GM23338 (cell line): ENCODE measurements at regions not wholly inside any gene's neighbourhood (a gene's known extent, or its start where the extent isn't known, plus 50 kb on each side); places are given as distances from the start of the nearest gene placed in this dataset.

Source experiments
- ETS1 ChIP-seq: IDR thresholded peaks from 2 replicates; pipeline ENCODE4 v1.6.1; 2016; ENCODE audit warnings: antibody characterized with exemption
- EZH2 ChIP-seq: fragments of 200-600 bp; sonication (generic); IDR thresholded peaks from one replicate; pipeline ENCODE4 v1.8.0; 2017; ENCODE audit warnings: antibody characterized with exemption, mild to moderate bottlenecking, low read depth; ENCODE audit not compliant: unreplicated experiment
- EZH2phosphoT487 ChIP-seq: fragments of 200-600 bp; sonication (generic); IDR thresholded peaks from one replicate; pipeline ENCODE4 v1.8.1; 2018; ENCODE audit warnings: antibody characterized with exemption; ENCODE audit not compliant: unreplicated experiment
- JUNB ChIP-seq: IDR thresholded peaks from one replicate; pipeline ENCODE4 v1.6.1; 2016; ENCODE audit warnings: antibody characterized with exemption; ENCODE audit not compliant: unreplicated experiment
- POLR2AphosphoS5 ChIP-seq: IDR thresholded peaks from 2 replicates; pipeline ENCODE4 v1.6.1; 2016; ENCODE audit warnings: antibody characterized with exemption, low read depth
- ZNF331 ChIP-seq: fragments of 250-450 bp; sonication (Bioruptor Pico); IDR thresholded peaks from 2 replicates; pipeline ENCODE4 v1.5.0; 2020; ENCODE audit warnings: low read depth, mild to moderate bottlenecking, moderate library complexity
- TF ChIP-seq, protein P1 (sequence below), 2 experiments: fragments of 200-600 bp in 1 of 2; sonication (generic) in 1 of 2; conservative IDR thresholded peaks; 2 replicates each; pipeline versions ENCODE4 v1.5.1 to v1.6.1; 2016 to 2017; ENCODE audit warnings: antibody characterized with exemption in 2 of 2, low read depth in 2 of 2, mild to moderate bottlenecking in 2 of 2, moderate library complexity in 1 of 2
- TF ChIP-seq, protein P2 (sequence below): IDR thresholded peaks from one replicate; pipeline ENCODE4 v1.6.1; 2018; ENCODE audit warnings: antibody characterized with exemption; ENCODE audit not compliant: unreplicated experiment

DNA sequence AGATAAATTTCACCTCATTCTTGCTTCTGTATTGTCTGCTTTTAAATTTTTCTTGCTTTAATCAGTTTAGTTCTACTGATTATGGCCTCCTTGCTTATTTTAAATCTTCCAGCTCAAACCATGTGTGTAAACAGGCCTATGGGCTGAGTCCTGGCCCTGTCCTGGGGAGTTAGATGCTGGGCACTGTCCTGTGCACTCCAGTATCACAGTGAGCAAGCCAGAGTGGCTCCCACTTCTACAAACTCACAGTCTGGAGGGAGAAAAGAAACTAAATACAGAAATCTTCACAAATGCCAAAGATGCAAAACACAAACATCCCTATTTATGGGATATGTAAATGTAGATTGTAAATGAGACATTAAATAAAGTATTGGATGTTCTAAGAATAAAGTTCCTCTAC is 101.1 kb upstream of the POGK start:
- TF ChIP-seq, protein P1, sequence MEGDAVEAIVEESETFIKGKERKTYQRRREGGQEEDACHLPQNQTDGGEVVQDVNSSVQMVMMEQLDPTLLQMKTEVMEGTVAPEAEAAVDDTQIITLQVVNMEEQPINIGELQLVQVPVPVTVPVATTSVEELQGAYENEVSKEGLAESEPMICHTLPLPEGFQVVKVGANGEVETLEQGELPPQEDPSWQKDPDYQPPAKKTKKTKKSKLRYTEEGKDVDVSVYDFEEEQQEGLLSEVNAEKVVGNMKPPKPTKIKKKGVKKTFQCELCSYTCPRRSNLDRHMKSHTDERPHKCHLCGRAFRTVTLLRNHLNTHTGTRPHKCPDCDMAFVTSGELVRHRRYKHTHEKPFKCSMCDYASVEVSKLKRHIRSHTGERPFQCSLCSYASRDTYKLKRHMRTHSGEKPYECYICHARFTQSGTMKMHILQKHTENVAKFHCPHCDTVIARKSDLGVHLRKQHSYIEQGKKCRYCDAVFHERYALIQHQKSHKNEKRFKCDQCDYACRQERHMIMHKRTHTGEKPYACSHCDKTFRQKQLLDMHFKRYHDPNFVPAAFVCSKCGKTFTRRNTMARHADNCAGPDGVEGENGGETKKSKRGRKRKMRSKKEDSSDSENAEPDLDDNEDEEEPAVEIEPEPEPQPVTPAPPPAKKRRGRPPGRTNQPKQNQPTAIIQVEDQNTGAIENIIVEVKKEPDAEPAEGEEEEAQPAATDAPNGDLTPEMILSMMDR (conservative IDR thresholded peaks at IDR 0.05; ENCODE audit: low read depth in 2 of 2), result no peak
- TF ChIP-seq JUNB (no peak), ZNF331 (CRISPR knock-in tag) (no peak), POLR2AphosphoS5 (no peak), EZH2 (no peak), EZH2phosphoT487 (no peak), ETS1 (no peak)
- TF ChIP-seq, protein P2, sequence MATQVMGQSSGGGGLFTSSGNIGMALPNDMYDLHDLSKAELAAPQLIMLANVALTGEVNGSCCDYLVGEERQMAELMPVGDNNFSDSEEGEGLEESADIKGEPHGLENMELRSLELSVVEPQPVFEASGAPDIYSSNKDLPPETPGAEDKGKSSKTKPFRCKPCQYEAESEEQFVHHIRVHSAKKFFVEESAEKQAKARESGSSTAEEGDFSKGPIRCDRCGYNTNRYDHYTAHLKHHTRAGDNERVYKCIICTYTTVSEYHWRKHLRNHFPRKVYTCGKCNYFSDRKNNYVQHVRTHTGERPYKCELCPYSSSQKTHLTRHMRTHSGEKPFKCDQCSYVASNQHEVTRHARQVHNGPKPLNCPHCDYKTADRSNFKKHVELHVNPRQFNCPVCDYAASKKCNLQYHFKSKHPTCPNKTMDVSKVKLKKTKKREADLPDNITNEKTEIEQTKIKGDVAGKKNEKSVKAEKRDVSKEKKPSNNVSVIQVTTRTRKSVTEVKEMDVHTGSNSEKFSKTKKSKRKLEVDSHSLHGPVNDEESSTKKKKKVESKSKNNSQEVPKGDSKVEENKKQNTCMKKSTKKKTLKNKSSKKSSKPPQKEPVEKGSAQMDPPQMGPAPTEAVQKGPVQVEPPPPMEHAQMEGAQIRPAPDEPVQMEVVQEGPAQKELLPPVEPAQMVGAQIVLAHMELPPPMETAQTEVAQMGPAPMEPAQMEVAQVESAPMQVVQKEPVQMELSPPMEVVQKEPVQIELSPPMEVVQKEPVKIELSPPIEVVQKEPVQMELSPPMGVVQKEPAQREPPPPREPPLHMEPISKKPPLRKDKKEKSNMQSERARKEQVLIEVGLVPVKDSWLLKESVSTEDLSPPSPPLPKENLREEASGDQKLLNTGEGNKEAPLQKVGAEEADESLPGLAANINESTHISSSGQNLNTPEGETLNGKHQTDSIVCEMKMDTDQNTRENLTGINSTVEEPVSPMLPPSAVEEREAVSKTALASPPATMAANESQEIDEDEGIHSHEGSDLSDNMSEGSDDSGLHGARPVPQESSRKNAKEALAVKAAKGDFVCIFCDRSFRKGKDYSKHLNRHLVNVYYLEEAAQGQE, result no peak
